T-helper 2 cell treated with Interferon-gamma antibody and Interleukin-4, amounts not matched to agents 5 μg/mL and 100 μg/mL, for 36 hours (primary cell): ENCODE measurements at regions not wholly inside any gene's neighbourhood (a gene's known extent, or its start where the extent isn't known, plus 50 kb on each side); places are given as distances from the start of the nearest gene placed in this dataset.
"Not testable (repeated sequence)": the region's sequence is repeated elsewhere in the genome, so short reads cannot be mapped to it uniquely, and the experiment has no call there.

ENCODE experiments used
- DNase-seq: peaks from one replicate; pipeline ENCODE4 v3.0.0; 2021; ENCODE audit warnings: low spot score
- H3K27ac Mint-ChIP-seq: one replicate; pipeline ENCODE4 v1.8.0; 2021; ENCODE audit warnings: mild to moderate bottlenecking, mixed read lengths
- H3K27me3 Mint-ChIP-seq: one replicate; pipeline ENCODE4 v1.8.0; 2021; ENCODE audit warnings: low read depth, mixed read lengths
- H3K36me3 Mint-ChIP-seq: one replicate; pipeline ENCODE4 v1.8.0; 2021; ENCODE audit warnings: low read depth, mixed read lengths
- H3K4me1 Mint-ChIP-seq: one replicate; pipeline ENCODE4 v1.8.0; 2021; ENCODE audit warnings: low read depth, mixed read lengths
- H3K4me3 Mint-ChIP-seq: one replicate; pipeline ENCODE4 v1.8.0; 2022; ENCODE audit warnings: mild to moderate bottlenecking, moderate library complexity, mixed read lengths
- H3K9me3 Mint-ChIP-seq: one replicate; pipeline ENCODE4 v1.8.0; 2021; ENCODE audit warnings: mixed read lengths

- H3K27me3 Mint-ChIP-seq, result no peaks in the 10 kb centered on the region
- H3K4me3 Mint-ChIP-seq, result no peak overlapping the region
- H3K4me1 Mint-ChIP-seq, result no peaks in the 10 kb centered on the region
- H3K9me3 Mint-ChIP-seq, result peaks cover 7% of the 10 kb centered on the region
- H3K36me3 Mint-ChIP-seq, result no peaks in the 10 kb centered on the region
- H3K27ac Mint-ChIP-seq, result no peak overlapping the region
- no peak for DNase-seq
Observed at GRCh38 chr14:87049950-87050349, 943.0 kb downstream of the GALC start.

- H3K27me3 Mint-ChIP-seq, result no peaks in the 10 kb centered on the region
- H3K9me3 Mint-ChIP-seq, result peaks cover 7% of the 10 kb centered on the region
- H3K36me3 Mint-ChIP-seq, result no peaks in the 10 kb centered on the region
- H3K27ac Mint-ChIP-seq, result no peak overlapping the region
- DNase-seq, result no peak
- no peaks in the 10 kb centered on the region for H3K4me1 Mint-ChIP-seq
- H3K4me3 Mint-ChIP-seq, result no peak overlapping the region
Observed at GRCh38 chr14:87046960-87047359, 946.0 kb downstream of the GALC start.

GRCh38 chr14:87045956-87046355 is 947.0 kb downstream of the GALC start:
- Mint-ChIP-seq H3K4me3 (no peak overlapping the region), H3K36me3 (no peaks in the 10 kb centered on the region), H3K4me1 (no peaks in the 10 kb centered on the region)

GRCh38 chr14:87045246-87045645 is 947.7 kb downstream of the GALC start:
- no peaks in the 10 kb centered on the region for H3K27me3 Mint-ChIP-seq
- no peak for DNase-seq
- no peak overlapping the region for H3K4me3 Mint-ChIP-seq
- H3K36me3 Mint-ChIP-seq, result no peaks in the 10 kb centered on the region
- H3K9me3 Mint-ChIP-seq, result peaks cover 10% of the 10 kb centered on the region
- H3K4me1 Mint-ChIP-seq, result no peaks in the 10 kb centered on the region
- no peak overlapping the region for H3K27ac Mint-ChIP-seq

More at GRCh38 chr14:87045956-87046355, 947.0 kb downstream of the GALC start:
- no peaks in the 10 kb centered on the region for H3K27me3 Mint-ChIP-seq
- H3K9me3 Mint-ChIP-seq, result peaks cover 7% of the 10 kb centered on the region
- H3K27ac Mint-ChIP-seq, result no peak overlapping the region
- no peak for DNase-seq

- H3K9me3 Mint-ChIP-seq, result peaks cover 10% of the 10 kb centered on the region
Observed at GRCh38 chr14:87044807-87045206, 948.2 kb downstream of the GALC start.

GRCh38 chr14:87043667-87044200 is 949.2 kb downstream of the GALC start:
- peaks cover 15% of the 10 kb centered on the region for H3K9me3 Mint-ChIP-seq
- H3K4me1 Mint-ChIP-seq, result no peaks in the 10 kb centered on the region
- H3K27me3 Mint-ChIP-seq, result no peaks in the 10 kb centered on the region
- DNase-seq, result no peak
- no peak overlapping the region for H3K4me3 Mint-ChIP-seq
- no peaks in the 10 kb centered on the region for H3K36me3 Mint-ChIP-seq
- H3K27ac Mint-ChIP-seq, result no peak overlapping the region

More at GRCh38 chr14:87044807-87045206, 948.2 kb downstream of the GALC start:
- Mint-ChIP-seq H3K36me3 (no peaks in the 10 kb centered on the region), H3K27ac (no peak overlapping the region), H3K4me1 (no peaks in the 10 kb centered on the region), H3K27me3 (no peaks in the 10 kb centered on the region), H3K4me3 (no peak overlapping the region)
- DNase-seq, result no peak

GRCh38 chr14:87042354-87042753 is 950.6 kb downstream of the GALC start:
- DNase-seq, result no peak
- no peaks in the 10 kb centered on the region for H3K36me3 Mint-ChIP-seq
- no peaks in the 10 kb centered on the region for H3K4me1 Mint-ChIP-seq
- no peaks in the 10 kb centered on the region for H3K27me3 Mint-ChIP-seq
- H3K27ac Mint-ChIP-seq, result no peak overlapping the region
- no peak overlapping the region for H3K4me3 Mint-ChIP-seq
- H3K9me3 Mint-ChIP-seq, result peaks cover 26% of the 10 kb centered on the region

- H3K27ac Mint-ChIP-seq, result no peak overlapping the region
- no peaks in the 10 kb centered on the region for H3K4me1 Mint-ChIP-seq
- H3K27me3 Mint-ChIP-seq, result no peaks in the 10 kb centered on the region
- DNase-seq, result no peak
- H3K4me3 Mint-ChIP-seq, result no peak overlapping the region
- H3K9me3 Mint-ChIP-seq, result peaks cover 25% of the 10 kb centered on the region
- H3K36me3 Mint-ChIP-seq, result no peaks in the 10 kb centered on the region
Observed at GRCh38 chr14:87041290-87042020, 951.5 kb downstream of the GALC start.

GRCh38 chr14:87034680-87035079 is 958.3 kb downstream of the GALC start:
- Mint-ChIP-seq H3K4me1 (no peaks in the 10 kb centered on the region), H3K27me3 (no peaks in the 10 kb centered on the region), H3K9me3 (peaks cover 43% of the 10 kb centered on the region), H3K36me3 (no peaks in the 10 kb centered on the region), H3K4me3 (no peak overlapping the region), H3K27ac (no peak overlapping the region)
- DNase-seq, result no peak

- DNase-seq, result no peak
- peaks cover 26% of the 10 kb centered on the region for H3K9me3 Mint-ChIP-seq
- H3K36me3 Mint-ChIP-seq, result no peaks in the 10 kb centered on the region
- H3K4me1 Mint-ChIP-seq, result no peaks in the 10 kb centered on the region
- no peak overlapping the region for H3K27ac Mint-ChIP-seq
- H3K27me3 Mint-ChIP-seq, result no peaks in the 10 kb centered on the region
- H3K4me3 Mint-ChIP-seq, result no peak overlapping the region
Observed at GRCh38 chr14:87030197-87030596, 962.8 kb downstream of the GALC start.

GRCh38 chr14:87020106-87020505 is 972.9 kb downstream of the GALC start:
- not testable (repeated sequence) for H3K36me3 Mint-ChIP-seq, H3K4me3 Mint-ChIP-seq, H3K27me3 Mint-ChIP-seq, H3K4me1 Mint-ChIP-seq, H3K27ac Mint-ChIP-seq, DNase-seq, H3K9me3 Mint-ChIP-seq

GRCh38 chr14:87018294-87018693 is 974.7 kb downstream of the GALC start:
- DNase-seq, result no peak
- Mint-ChIP-seq H3K9me3 (peaks cover 8% of the 10 kb centered on the region), H3K4me1 (no peaks in the 10 kb centered on the region), H3K27me3 (no peaks in the 10 kb centered on the region), H3K36me3 (no peaks in the 10 kb centered on the region), H3K4me3 (no peak overlapping the region), H3K27ac (no peak overlapping the region)

- Mint-ChIP-seq H3K4me3 (no peak overlapping the region), H3K27me3 (no peaks in the 10 kb centered on the region), H3K27ac (no peak overlapping the region), H3K9me3 (peaks cover 8% of the 10 kb centered on the region), H3K36me3 (no peaks in the 10 kb centered on the region), H3K4me1 (no peaks in the 10 kb centered on the region)
- no peak for DNase-seq
Observed at GRCh38 chr14:87017335-87017734, 975.6 kb downstream of the GALC start.

- peaks cover 8% of the 10 kb centered on the region for H3K9me3 Mint-ChIP-seq
- no peak for DNase-seq
- H3K4me1 Mint-ChIP-seq, result no peaks in the 10 kb centered on the region
- H3K27ac Mint-ChIP-seq, result no peak overlapping the region
- H3K27me3 Mint-ChIP-seq, result no peaks in the 10 kb centered on the region
- H3K36me3 Mint-ChIP-seq, result no peaks in the 10 kb centered on the region
- H3K4me3 Mint-ChIP-seq, result no peak overlapping the region
Observed at GRCh38 chr14:87014856-87015255, 978.1 kb downstream of the GALC start.

GRCh38 chr14:87013583-87013982 is 979.4 kb downstream of the GALC start:
- Mint-ChIP-seq H3K27ac (no peak overlapping the region), H3K4me3 (no peak overlapping the region), H3K27me3 (no peaks in the 10 kb centered on the region), H3K9me3 (peaks cover 8% of the 10 kb centered on the region), H3K4me1 (no peaks in the 10 kb centered on the region), H3K36me3 (no peaks in the 10 kb centered on the region)
- no peak for DNase-seq
